ENCODE measurements at regions not wholly inside any gene's neighbourhood (a gene's known extent, or its start where the extent isn't known, plus 50 kb on each side); places are given as distances from the start of the nearest gene placed in this dataset.

DNA sequence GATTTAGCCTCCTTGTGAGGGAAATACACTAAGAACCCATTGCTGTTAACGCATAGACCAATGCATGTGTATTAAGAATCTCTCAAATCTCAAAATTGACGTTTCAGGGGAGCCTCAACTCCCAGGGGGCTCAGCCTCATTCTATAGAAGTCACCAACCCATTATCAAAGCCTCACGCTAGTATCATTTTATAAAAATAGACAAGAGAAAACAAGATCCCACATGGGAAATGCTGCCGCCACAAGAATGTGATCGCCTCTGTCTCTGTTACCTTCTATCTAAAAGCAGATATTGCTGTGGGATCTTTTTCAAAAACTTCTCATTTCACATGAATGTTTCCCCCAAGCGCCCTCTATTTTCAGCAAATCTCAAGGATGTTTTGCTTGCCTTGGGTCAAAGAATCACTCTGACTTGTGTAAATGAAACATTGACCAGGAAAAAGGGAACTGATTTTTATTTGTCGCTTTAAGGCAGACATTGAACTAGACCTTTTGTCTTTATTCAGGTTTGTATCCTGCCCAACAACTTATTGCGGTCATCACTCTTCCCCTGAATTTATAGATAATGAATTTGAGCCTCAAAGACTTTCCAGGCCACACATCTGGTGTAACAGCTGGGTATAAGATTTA is 679.0 kb upstream of the ID2 start:
- no peak for DNase-seq (ENCODE audit: low spot score in 2 of 2)
- Histone ChIP-seq H3K4me1 (no peaks in the 10 kb centered on the region), H3K4me3 (no peak overlapping the region), H3K9me3 (no peaks in the 10 kb centered on the region), H3K27me3 (ENCODE audit: low read depth) (no peaks in the 10 kb centered on the region), H3K36me3 (replicated peaks) (no peaks in the 10 kb centered on the region)
- in situ Hi-C loops (cut with MboI; ENCODE audit: low sequenced_read_pairs), result no loop called here

DNA sequence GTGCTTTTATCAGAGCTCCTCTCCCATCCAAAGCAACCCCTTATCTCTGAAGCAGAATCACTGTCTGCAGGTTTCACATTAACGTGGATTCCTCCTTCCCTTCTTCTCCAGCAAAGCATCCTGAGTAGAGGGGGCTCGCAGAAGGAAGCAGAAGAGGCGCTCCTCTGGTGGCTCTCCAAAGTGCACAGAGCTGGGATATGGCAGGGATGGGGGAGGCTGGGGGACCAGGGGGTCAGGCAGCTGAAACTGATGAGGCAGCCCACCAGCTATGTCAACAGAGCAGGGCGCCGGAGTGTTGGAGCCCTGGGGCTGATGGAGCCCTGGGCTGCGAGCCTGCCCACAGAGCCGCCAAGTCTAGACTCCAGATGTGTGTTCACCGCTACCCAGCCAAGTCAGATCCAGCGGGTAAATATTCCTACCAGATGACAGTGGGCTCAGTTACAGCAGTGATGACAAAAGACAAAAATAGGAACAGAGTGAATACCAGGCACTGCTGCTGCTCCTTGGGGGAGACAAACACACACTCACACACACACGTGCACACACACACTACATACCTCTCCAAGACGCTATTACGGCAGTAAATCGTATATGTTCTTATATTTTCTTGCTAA is 678.3 kb upstream of the ID2 start:
- in situ Hi-C loops (cut with MboI; ENCODE audit: low sequenced_read_pairs), result no loop called here
- Histone ChIP-seq H3K4me3 (no peak overlapping the region), H3K4me1 (no peaks in the 10 kb centered on the region), H3K36me3 (replicated peaks) (no peaks in the 10 kb centered on the region), H3K9me3 (no peaks in the 10 kb centered on the region), H3K27me3 (ENCODE audit: low read depth) (no peaks in the 10 kb centered on the region)
- no peak for DNase-seq (ENCODE audit: low spot score in 2 of 2)

DNA sequence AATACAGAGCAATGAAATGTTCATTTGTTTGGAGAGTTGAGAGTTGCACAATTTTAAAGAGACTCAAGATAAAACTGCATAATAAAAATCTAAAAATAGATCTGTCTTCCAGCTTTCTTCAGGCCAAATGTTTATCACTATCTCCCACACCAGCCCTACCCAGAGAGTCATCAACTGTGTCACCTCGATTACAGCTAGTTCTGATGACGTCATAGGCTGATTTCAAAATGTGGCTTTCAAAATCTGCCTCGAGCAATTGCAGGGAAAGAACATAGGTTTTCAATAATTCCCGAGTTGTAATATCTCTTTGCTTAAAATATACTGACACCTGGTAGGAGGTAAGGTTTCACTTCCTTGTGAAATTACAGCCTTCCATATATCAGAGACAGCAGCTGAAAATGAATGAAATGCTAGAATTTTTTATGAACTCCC is 677.6 kb upstream of the ID2 start:
- H3K9me3 ChIP-seq, result no peaks in the 10 kb centered on the region
- no peaks in the 10 kb centered on the region for H3K27me3 ChIP-seq (ENCODE audit: low read depth)
- no peaks in the 10 kb centered on the region for H3K36me3 ChIP-seq (replicated peaks)
- no peak for DNase-seq (ENCODE audit: low spot score in 2 of 2)
- no peak overlapping the region for H3K4me3 ChIP-seq
- H3K4me1 ChIP-seq, result no peaks in the 10 kb centered on the region
- in situ Hi-C loops (cut with MboI; ENCODE audit: low sequenced_read_pairs), result no loop called here

DNA sequence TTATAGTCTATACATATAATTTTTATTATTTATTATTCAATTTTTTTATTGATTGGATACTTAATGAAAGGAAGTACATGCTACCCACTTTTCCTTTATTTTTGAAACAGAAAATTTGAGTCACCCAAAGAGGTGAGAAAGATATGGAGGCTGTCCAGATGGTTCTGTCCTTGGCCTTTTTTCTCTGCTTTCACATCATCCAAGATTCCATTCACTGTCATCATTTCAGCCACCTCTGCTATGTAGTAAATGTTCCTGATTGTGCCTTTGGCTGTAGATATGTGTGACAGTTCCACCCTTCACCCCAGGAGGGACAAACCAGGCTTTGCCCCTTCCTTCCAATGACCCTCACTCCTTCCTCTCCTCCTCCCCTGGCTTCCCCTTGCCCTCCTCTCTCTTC is 675.7 kb upstream of the ID2 start:
- H3K36me3 ChIP-seq (replicated peaks), result no peaks in the 10 kb centered on the region
- in situ Hi-C loops (cut with MboI; ENCODE audit: low sequenced_read_pairs), result no loop called here
- H3K9me3 ChIP-seq, result no peaks in the 10 kb centered on the region
- no peak for DNase-seq (ENCODE audit: low spot score in 2 of 2)
- H3K4me3 ChIP-seq, result no peak overlapping the region
- no peaks in the 10 kb centered on the region for H3K27me3 ChIP-seq (ENCODE audit: low read depth)
- H3K4me1 ChIP-seq, result no peaks in the 10 kb centered on the region

DNA sequence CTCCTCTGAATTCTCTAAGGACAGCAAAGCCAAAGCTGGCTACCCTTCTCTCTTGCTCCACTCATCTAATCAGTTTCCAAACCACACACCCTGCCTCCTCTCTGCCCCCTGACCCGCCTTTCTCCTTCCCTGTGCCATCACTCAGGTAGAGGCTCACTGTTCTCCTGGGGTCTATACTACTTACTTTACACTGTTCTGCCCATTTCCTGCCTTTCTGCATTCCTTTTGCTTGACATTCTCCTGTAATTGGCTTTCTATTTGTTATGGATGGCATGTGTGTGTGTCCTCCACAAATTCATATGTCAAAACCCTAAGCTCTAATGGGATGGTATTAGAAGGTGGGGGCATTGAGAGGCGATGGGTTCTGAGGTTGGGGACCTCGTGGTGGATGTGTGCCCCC is 675.2 kb upstream of the ID2 start:
- DNase-seq (ENCODE audit: low spot score in 2 of 2), result no peak
- no peak overlapping the region for H3K4me3 ChIP-seq
- no peaks in the 10 kb centered on the region for H3K9me3 ChIP-seq
- in situ Hi-C loops (cut with MboI; ENCODE audit: low sequenced_read_pairs), result no loop called here
- no peaks in the 10 kb centered on the region for H3K4me1 ChIP-seq
- no peaks in the 10 kb centered on the region for H3K27me3 ChIP-seq (ENCODE audit: low read depth)
- no peaks in the 10 kb centered on the region for H3K36me3 ChIP-seq (replicated peaks)

DNA sequence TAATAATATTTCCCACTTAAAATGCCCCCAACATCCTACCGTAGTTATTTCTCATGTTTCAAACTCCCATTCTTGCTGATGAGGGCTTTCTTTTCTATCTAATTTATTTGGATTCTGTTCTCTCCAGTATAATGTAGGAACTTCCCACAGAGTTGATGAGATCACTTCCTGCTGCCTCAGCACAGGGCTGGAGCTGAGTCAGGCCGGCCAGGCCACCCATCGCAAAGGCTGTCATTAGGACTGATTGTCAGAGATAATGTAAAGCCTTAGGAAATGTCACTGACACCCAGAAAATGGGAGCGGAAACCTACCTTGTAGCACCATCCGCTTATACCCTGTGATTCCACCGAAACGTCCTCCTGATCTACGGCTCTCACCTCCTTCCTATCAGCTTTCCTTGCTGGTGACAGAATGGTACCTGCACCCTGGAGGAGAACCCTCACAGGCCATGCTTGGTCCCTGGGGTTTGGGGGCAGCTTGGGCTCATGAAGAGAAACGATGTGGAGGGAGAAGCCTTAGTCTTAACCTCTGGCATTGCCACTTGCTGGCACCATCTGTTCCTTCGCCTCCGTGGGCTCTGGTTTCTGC is 672.8 kb upstream of the ID2 start:
- in situ Hi-C loops (cut with MboI; ENCODE audit: low sequenced_read_pairs), result no loop called here
- Histone ChIP-seq H3K27me3 (ENCODE audit: low read depth) (no peaks in the 10 kb centered on the region), H3K4me3 (no peak overlapping the region), H3K9me3 (no peaks in the 10 kb centered on the region), H3K4me1 (no peaks in the 10 kb centered on the region), H3K36me3 (replicated peaks) (no peaks in the 10 kb centered on the region)
- no peak for DNase-seq (ENCODE audit: low spot score in 2 of 2)

DNA sequence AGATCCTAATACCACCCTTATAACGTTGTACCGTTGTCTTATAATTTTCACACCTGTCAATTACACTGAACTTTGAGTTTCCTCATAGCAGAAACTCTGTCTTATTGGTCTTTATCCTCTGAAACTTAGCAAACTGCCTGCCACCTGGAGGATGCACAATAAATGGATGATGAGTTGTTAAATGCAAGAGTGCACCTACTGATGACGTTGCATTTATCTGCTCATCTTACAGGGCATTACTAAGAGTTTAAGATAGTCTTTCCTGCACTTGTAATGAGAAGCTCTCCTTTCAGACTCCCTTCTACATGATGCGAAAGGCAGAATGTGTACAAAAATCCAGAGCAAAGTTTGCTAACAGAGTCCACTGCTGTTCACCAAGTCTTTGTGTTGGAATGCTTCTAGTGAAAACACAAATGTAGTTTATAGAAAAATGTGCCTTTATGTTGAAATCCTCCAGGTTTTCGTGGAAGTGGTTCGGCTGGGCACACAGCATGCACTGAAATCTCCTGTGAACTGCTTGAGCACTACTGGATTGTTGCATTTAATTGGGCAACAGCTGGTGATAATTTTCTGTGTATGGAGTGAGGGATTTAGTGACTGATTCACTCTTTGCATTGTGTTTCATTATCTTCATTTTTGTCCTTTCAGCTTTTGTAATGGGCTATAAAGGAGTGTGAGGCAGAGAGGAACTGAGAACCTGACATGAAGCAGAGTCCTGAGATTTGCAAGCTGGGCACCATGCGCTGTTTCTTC is 665.8 kb upstream of the ID2 start:
- no peaks in the 10 kb centered on the region for H3K4me1 ChIP-seq
- H3K27me3 ChIP-seq (ENCODE audit: low read depth), result no peaks in the 10 kb centered on the region
- H3K4me3 ChIP-seq, result no peak overlapping the region
- in situ Hi-C loops (cut with MboI; ENCODE audit: low sequenced_read_pairs), result no loop called here
- no peaks in the 10 kb centered on the region for H3K36me3 ChIP-seq (replicated peaks)
- DNase-seq (ENCODE audit: low spot score in 2 of 2), result no peak
- H3K9me3 ChIP-seq, result no peaks in the 10 kb centered on the region

DNA sequence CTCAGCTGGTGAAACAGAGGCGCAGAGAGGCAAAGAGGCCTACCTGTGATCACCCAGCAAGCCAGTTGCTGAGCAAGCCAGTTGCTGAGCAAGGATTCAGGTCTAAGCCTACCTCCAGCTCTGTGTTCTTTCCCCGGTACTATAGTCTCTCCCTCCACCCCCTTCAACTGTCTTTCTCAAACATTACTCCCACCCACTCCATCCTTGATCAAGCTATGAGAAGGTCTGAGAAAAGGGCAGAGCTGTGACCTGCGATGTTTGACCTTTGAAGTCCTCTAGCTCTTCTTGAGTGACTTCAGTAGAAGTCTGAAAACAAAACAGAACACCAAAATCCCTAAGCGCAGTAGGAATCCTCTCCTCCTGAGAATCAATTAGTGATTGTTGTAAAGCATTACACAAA is 665.2 kb upstream of the ID2 start:
- no peaks in the 10 kb centered on the region for H3K4me1 ChIP-seq
- H3K27me3 ChIP-seq (ENCODE audit: low read depth), result no peaks in the 10 kb centered on the region
- no peaks in the 10 kb centered on the region for H3K9me3 ChIP-seq
- H3K4me3 ChIP-seq, result no peak overlapping the region
- in situ Hi-C loops (cut with MboI; ENCODE audit: low sequenced_read_pairs), result no loop called here
- no peaks in the 10 kb centered on the region for H3K36me3 ChIP-seq (replicated peaks)
- DNase-seq (ENCODE audit: low spot score in 2 of 2), result no peak

DNA sequence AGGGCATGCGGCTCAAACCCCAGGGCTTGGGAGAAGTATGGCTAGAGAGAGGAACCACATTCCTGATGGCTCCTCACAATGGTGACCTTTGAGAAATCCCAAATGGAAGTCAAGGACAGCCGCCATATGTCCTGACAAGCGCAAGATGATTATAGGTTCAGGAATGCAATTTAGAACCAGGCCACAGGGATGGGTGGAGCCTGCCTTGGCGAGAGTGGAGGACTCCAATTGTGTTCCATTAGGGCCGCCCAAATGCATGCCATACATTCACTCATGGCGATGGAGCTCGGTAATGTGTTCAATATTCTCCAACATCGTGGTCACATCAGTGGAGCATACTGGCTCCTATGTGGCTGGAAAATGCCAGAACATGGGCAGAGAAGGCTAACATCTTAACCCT is 662.9 kb upstream of the ID2 start:
- H3K4me1 ChIP-seq, result no peaks in the 10 kb centered on the region

DNA sequence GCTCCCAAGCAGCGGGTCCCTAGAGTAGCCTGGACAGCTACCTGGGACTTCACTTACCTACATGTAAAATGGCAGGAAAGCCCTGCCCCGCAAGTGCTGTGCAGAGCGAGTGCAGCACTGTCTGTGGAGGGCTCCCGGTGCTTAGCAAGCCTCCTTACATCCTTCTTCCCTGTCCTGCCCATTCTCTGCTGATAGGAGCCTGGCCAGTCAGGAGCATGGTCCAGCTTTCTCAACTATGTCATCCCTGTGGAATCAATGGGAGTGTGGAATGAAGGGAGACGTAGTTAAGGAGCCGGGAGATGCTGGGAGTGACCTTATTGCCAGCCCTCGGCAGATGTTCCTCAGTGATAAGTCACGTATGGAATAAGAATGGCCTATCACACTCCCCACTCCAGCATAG is 661.9 kb upstream of the ID2 start:
- Histone ChIP-seq H3K36me3 (replicated peaks) (no peaks in the 10 kb centered on the region), H3K4me1 (no peaks in the 10 kb centered on the region), H3K9me3 (no peaks in the 10 kb centered on the region), H3K4me3 (no peak overlapping the region), H3K27me3 (ENCODE audit: low read depth) (no peaks in the 10 kb centered on the region)
- in situ Hi-C loops (cut with MboI; ENCODE audit: low sequenced_read_pairs), result no loop called here
- no peak for DNase-seq (ENCODE audit: low spot score in 2 of 2)

More for the DNA sequence above, 662.9 kb upstream of the ID2 start:
- H3K9me3 ChIP-seq, result no peaks in the 10 kb centered on the region
- no peak overlapping the region for H3K4me3 ChIP-seq
- no peaks in the 10 kb centered on the region for H3K36me3 ChIP-seq (replicated peaks)
- in situ Hi-C loops (cut with MboI; ENCODE audit: low sequenced_read_pairs), result no loop called here
- no peak for DNase-seq (ENCODE audit: low spot score in 2 of 2)
- H3K27me3 ChIP-seq (ENCODE audit: low read depth), result no peaks in the 10 kb centered on the region

DNA sequence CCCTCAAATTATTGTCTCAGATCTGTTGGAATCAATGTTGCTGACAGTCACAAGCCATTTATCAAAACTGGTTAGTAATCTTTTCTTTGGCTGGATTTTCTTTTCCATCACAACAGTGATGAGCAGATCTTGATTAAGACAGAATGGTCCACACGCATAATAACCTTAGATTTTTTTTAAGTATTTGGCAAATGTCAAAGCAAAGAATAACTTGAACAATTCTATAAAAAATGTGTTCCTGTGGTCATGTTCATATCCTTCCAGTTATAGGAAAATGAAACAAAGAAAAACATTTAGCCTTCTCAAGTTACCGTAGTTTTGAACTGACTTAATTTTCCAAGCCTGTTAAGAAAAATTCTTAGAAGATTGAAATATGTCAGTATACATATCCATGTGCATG is 659.9 kb upstream of the ID2 start:
- no peaks in the 10 kb centered on the region for H3K27me3 ChIP-seq (ENCODE audit: low read depth)
- H3K36me3 ChIP-seq (replicated peaks), result no peaks in the 10 kb centered on the region
- no peak for DNase-seq (ENCODE audit: low spot score in 2 of 2)
- H3K9me3 ChIP-seq, result no peaks in the 10 kb centered on the region
- H3K4me3 ChIP-seq, result no peak overlapping the region
- no peaks in the 10 kb centered on the region for H3K4me1 ChIP-seq
- in situ Hi-C loops (cut with MboI; ENCODE audit: low sequenced_read_pairs), result no loop called here

DNA sequence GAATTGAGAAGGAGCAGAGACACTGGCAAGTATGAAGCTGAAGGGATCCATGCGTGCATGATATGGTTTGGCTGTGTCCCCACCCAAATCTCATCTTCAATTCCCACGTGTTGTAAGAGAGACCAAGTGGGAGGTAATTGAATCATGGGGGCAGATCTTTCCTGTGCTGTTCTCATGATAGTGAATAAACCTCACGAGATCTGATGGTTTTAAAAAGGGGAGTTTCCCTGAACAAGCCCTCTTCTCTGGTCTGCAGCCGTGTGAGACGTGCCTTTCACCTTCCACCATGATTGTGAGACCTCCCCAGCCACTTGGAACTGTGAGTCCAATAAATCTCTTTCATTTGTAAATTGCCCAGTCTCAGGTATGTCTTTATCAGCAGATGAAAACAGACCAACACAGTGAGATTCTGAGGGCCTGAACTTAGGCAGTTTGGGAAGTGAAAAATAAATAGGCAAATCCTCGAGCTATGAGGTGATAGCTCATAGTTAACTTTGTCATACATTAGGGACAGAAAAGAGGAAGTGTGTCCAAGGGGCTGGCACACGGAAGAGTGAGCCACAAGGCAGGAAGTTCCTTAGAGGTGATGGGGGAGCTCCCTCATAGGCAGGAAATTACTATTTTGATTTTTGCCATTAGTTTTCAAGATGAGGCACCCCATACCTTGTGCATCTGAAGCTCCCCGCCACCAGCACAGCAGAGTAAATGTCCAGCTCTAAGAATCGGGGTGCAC is 658.8 kb upstream of the ID2 start:
- in situ Hi-C loops (cut with MboI; ENCODE audit: low sequenced_read_pairs), result no loop called here

DNA sequence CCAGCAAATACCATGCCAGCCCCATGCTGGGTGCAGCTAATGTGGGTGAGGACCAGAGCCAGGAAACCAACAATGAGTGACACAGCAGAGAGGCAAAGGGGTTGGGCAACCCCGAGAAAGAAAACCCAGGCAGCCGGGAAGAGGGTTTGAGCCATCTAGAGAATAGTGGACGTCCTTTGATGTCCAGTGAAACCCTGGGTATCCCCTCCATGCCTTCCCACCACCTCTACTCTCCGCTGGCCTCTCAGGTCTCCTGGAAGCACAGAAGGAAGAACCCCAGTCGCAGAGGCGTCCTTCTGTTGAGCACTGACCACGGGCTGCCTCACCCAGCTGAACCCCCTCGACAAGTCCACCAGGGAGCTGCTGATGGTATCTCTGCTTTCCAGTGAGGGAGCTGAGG is 657.4 kb upstream of the ID2 start:
- in situ Hi-C loops (cut with MboI; ENCODE audit: low sequenced_read_pairs), result no loop called here
- H3K4me3 ChIP-seq, result no peak overlapping the region
- no peaks in the 10 kb centered on the region for H3K4me1 ChIP-seq
- no peaks in the 10 kb centered on the region for H3K27me3 ChIP-seq (ENCODE audit: low read depth)
- no peak for DNase-seq (ENCODE audit: low spot score in 2 of 2)
- no peaks in the 10 kb centered on the region for H3K36me3 ChIP-seq (replicated peaks)
- no peaks in the 10 kb centered on the region for H3K9me3 ChIP-seq

More for the DNA sequence above, 658.8 kb upstream of the ID2 start:
- Histone ChIP-seq H3K4me3 (no peak overlapping the region), H3K4me1 (no peaks in the 10 kb centered on the region), H3K9me3 (no peaks in the 10 kb centered on the region), H3K27me3 (ENCODE audit: low read depth) (no peaks in the 10 kb centered on the region), H3K36me3 (replicated peaks) (no peaks in the 10 kb centered on the region)
- DNase-seq (ENCODE audit: low spot score in 2 of 2), result no peak

DNA sequence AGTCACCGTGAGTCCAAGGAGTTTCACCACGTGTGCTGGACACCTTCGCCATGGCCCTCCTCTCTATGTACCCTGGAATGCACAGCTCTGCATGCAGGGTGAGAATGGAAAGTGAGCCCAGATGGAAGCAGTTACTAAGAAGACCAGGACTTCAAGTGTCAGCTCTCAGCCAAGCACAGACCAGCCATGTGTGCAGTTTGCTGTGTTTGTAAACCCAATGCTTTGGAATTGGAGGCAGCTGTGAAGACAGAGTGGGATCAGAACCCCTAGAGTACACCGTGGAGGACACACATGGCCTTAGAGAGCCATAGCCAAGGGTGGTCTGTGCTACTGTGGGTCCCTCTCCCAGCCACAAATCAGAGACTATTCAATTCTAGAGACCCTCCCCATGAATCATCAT is 655.5 kb upstream of the ID2 start:
- H3K4me1 ChIP-seq, result no peaks in the 10 kb centered on the region
- H3K36me3 ChIP-seq (replicated peaks), result no peaks in the 10 kb centered on the region
- H3K4me3 ChIP-seq, result no peak overlapping the region
- H3K27me3 ChIP-seq (ENCODE audit: low read depth), result no peaks in the 10 kb centered on the region
- H3K9me3 ChIP-seq, result no peaks in the 10 kb centered on the region
- DNase-seq (ENCODE audit: low spot score in 2 of 2), result no peak
- in situ Hi-C loops (cut with MboI; ENCODE audit: low sequenced_read_pairs), result no loop called here

Measured in HAP-1 (cell line).